Fibroblast of skin of left quadriceps (primary cell): ENCODE measurements at regions not wholly inside any gene's neighbourhood (a gene's known extent, or its start where the extent isn't known, plus 50 kb on each side); places are given as distances from the start of the nearest gene placed in this dataset.
"Not testable (repeated sequence)": the region's sequence is repeated elsewhere in the genome, so short reads cannot be mapped to it uniquely, and the experiment has no call there.

Experiments
- DNase-seq, 2 experiments: peaks; one replicate each; pipeline ENCODE4 v3.0.0-alpha.2; 2013; ENCODE audit warnings: low read depth in 2 of 2

- no peak for DNase-seq
These were observed 171.3 kb downstream of the RPRM start for GRCh38 chr2:153307223-153307622.

- no peak for DNase-seq
These were observed 178.8 kb downstream of the RPRM start for GRCh38 chr2:153299809-153300208.

GRCh38 chr2:153299217-153299616 is 179.3 kb downstream of the RPRM start:
- no peak for DNase-seq

- no peak for DNase-seq
These were observed 184.3 kb downstream of the RPRM start for GRCh38 chr2:153294199-153294786.

- DNase-seq, result no peak
These were observed 186.8 kb downstream of the RPRM start for GRCh38 chr2:153291718-153292117.

GRCh38 chr2:153287109-153287801 is 191.3 kb downstream of the RPRM start:
- no peak for DNase-seq

GRCh38 chr2:153268941-153269461 is 209.6 kb downstream of the RPRM start:
- DNase-seq, result no peak

GRCh38 chr2:153256876-153257275 is 221.7 kb downstream of the RPRM start:
- DNase-seq, result not testable (repeated sequence)

- not testable (repeated sequence) for DNase-seq
These were observed 231.9 kb downstream of the RPRM start for GRCh38 chr2:153246636-153247035.

- no peak for DNase-seq
These were observed 243.0 kb downstream of the RPRM start for GRCh38 chr2:153235516-153235915.

- no peak for DNase-seq
These were observed 246.1 kb downstream of the RPRM start for GRCh38 chr2:153232464-153232863.

GRCh38 chr2:153230977-153231376 is 247.6 kb downstream of the RPRM start:
- no peak for DNase-seq

- DNase-seq, result no peak
These were observed 249.7 kb downstream of the RPRM start for GRCh38 chr2:153228904-153229303.

- no peak for DNase-seq
These were observed 250.6 kb downstream of the RPRM start for GRCh38 chr2:153227981-153228380.

GRCh38 chr2:153222231-153223165 is 256.1 kb downstream of the RPRM start:
- DNase-seq, result no peak

GRCh38 chr2:153221506-153221905 is 257.1 kb downstream of the RPRM start:
- DNase-seq, result no peak

- DNase-seq, result no peak
These were observed 257.5 kb downstream of the RPRM start for GRCh38 chr2:153221087-153221486.

GRCh38 chr2:153218851-153219250 is 259.7 kb downstream of the RPRM start:
- DNase-seq, result no peak

- no peak for DNase-seq
These were observed 264.2 kb downstream of the RPRM start for GRCh38 chr2:153214337-153214736.

GRCh38 chr2:153213022-153213421 is 265.5 kb downstream of the RPRM start:
- DNase-seq, result no peak

- no peak for DNase-seq
These were observed 280.9 kb downstream of the RPRM start for GRCh38 chr2:153197402-153198386.
